ENCODE measurements at regions not wholly inside any gene's neighbourhood (a gene's known extent, or its start where the extent isn't known, plus 50 kb on each side); places are given as distances from the start of the nearest gene placed in this dataset.

- Histone ChIP-seq H3K79me2 (ENCODE audit: control insufficient read depth, insufficient read depth, low read length) (no peaks in the 10 kb centered on the region), H3K27ac (ENCODE audit: low read length in 2 of 2) (no peak overlapping the region), H3K36me3 (replicated peaks in 1 of 2; ENCODE audit: control extremely low read depth in 1 of 2, control insufficient read depth in 1 of 2, extremely low read depth in 1 of 2, insufficient read depth in 2 of 2, low read length in 1 of 2) (no peaks in the 10 kb centered on the region), H3K4me1 (ENCODE audit: control insufficient read depth in 2 of 2, insufficient read depth in 2 of 2, low read length in 2 of 2) (no peaks in the 10 kb centered on the region), H4K20me1 (ENCODE audit: control insufficient read depth, insufficient read depth, low read length, poor library complexity, severe bottlenecking) (no peaks in the 10 kb centered on the region), H3K27me3 (replicated peaks in 1 of 4; ENCODE audit: control extremely low read depth in 1 of 4, control insufficient read depth in 3 of 4, insufficient read depth in 4 of 4, low read length in 3 of 4) (no peaks in the 10 kb centered on the region), H3K4me2 (replicated peaks; ENCODE audit: low read depth, low read length, poor library complexity, severe bottlenecking) (no peak overlapping the region), H3K4me3 (ENCODE audit: control extremely low read depth in 1 of 5, extremely low read depth in 1 of 5, insufficient read depth in 1 of 5, low read depth in 2 of 5, low read length in 4 of 5) (no peak overlapping the region), H2AFZ (ENCODE audit: insufficient read depth, low read depth, low read length, poor library complexity, severe bottlenecking) (no peak overlapping the region), H3K9me3 (ENCODE audit: control extremely low read depth in 1 of 3, control insufficient read depth in 2 of 3, insufficient read depth in 1 of 3, low read length in 2 of 3) (peaks cover 0 to 3% (median 0%) of the 10 kb centered on the region in 3 donors), H3K9ac (ENCODE audit: low read length) (no peak overlapping the region)
- ChIA-PET CTCF (no interaction called here), POLR2A (no interaction called here)
- ATAC-seq (ENCODE audit: low read depth) (no peak), DNase-seq (no peak)
- WGBS (ENCODE audit: insufficient coverage), result 100% methylated on average over 1 of the region's 3 CpGs
- intact Hi-C loops (cut with micrococcal nuclease), result no loop called here
- no peaks in the 10 kb centered on the region for H3K27me3 Mint-ChIP-seq
- H3K4me1 Mint-ChIP-seq, result no peaks in the 10 kb centered on the region
- no peak for TF ChIP-seq CTCF (IDR thresholded peaks at IDR 0.05)
- TF ChIP-seq EZH2 (IDR thresholded peaks at IDR 0.05; ENCODE audit: borderline replicate concordance, insufficient read depth, low read depth, low read length, poor library complexity, severe bottlenecking), result no peak
- no peak overlapping the region for H3K4me3 Mint-ChIP-seq
- H3K9me3 Mint-ChIP-seq (ENCODE audit: insufficient read depth), result no peaks in the 10 kb centered on the region
- no peak overlapping the region for H3K27ac Mint-ChIP-seq
These were observed 407.0 kb downstream of the KLHL4 start for GRCh38 chrX:87924619-87925018.

GRCh38 chrX:87941841-87942240 lies 424.2 kb downstream of the KLHL4 start:
- Mint-ChIP-seq H3K4me3 (no peak overlapping the region), H3K27ac (no peak overlapping the region), H3K9me3 (ENCODE audit: insufficient read depth) (no peaks in the 10 kb centered on the region), H3K27me3 (no peaks in the 10 kb centered on the region), H3K4me1 (no peaks in the 10 kb centered on the region)
- DNase-seq, result no peak
- H3K4me2 ChIP-seq (replicated peaks; ENCODE audit: low read depth, low read length, poor library complexity, severe bottlenecking), result no peak overlapping the region
- intact Hi-C loops (cut with micrococcal nuclease), result no loop called here
- no peak overlapping the region for H3K9ac ChIP-seq (ENCODE audit: low read length)
- H3K36me3 ChIP-seq (replicated peaks in 1 of 2; ENCODE audit: control extremely low read depth in 1 of 2, control insufficient read depth in 1 of 2, extremely low read depth in 1 of 2, insufficient read depth in 2 of 2, low read length in 1 of 2), result no peaks in the 10 kb centered on the region
- TF ChIP-seq EZH2 (IDR thresholded peaks at IDR 0.05; ENCODE audit: borderline replicate concordance, insufficient read depth, low read depth, low read length, poor library complexity, severe bottlenecking) (no peak), CTCF (IDR thresholded peaks at IDR 0.05) (no peak)
- H3K9me3 ChIP-seq (ENCODE audit: control extremely low read depth in 1 of 3, control insufficient read depth in 2 of 3, insufficient read depth in 1 of 3, low read length in 2 of 3), result no peaks in the 10 kb centered on the region
- H3K27me3 ChIP-seq (replicated peaks in 1 of 4; ENCODE audit: control extremely low read depth in 1 of 4, control insufficient read depth in 3 of 4, insufficient read depth in 4 of 4, low read length in 3 of 4), result no peaks in the 10 kb centered on the region
- H3K4me3 ChIP-seq (ENCODE audit: control extremely low read depth in 1 of 5, extremely low read depth in 1 of 5, insufficient read depth in 1 of 5, low read depth in 2 of 5, low read length in 4 of 5), result no peak overlapping the region
- no peak overlapping the region for H2AFZ ChIP-seq (ENCODE audit: insufficient read depth, low read depth, low read length, poor library complexity, severe bottlenecking)
- POLR2A ChIA-PET, result no interaction called here
- CTCF ChIA-PET, result no interaction called here
- no peaks in the 10 kb centered on the region for H4K20me1 ChIP-seq (ENCODE audit: control insufficient read depth, insufficient read depth, low read length, poor library complexity, severe bottlenecking)
- 30% methylated on average over 3 of the region's 7 CpGs for WGBS (ENCODE audit: insufficient coverage)
- H3K27ac ChIP-seq (ENCODE audit: low read length in 2 of 2), result no peak overlapping the region
- no peaks in the 10 kb centered on the region for H3K4me1 ChIP-seq (ENCODE audit: control insufficient read depth in 2 of 2, insufficient read depth in 2 of 2, low read length in 2 of 2)
- H3K79me2 ChIP-seq (ENCODE audit: control insufficient read depth, insufficient read depth, low read length), result no peaks in the 10 kb centered on the region
- no peak for ATAC-seq (ENCODE audit: low read depth)
